Suprapubic skin (tissue), 3 donors: ENCODE measurements at regions not wholly inside any gene's neighbourhood (a gene's known extent, or its start where the extent isn't known, plus 50 kb on each side); places are given as distances from the start of the nearest gene placed in this dataset.

Experiments used
- CTCF ChIP-seq, 2 donors: fragments of 200-600 bp in 1 of 2; fragments of 450-650 bp in 1 of 2; sonication (generic) in 1 of 2; IDR thresholded peaks; one replicate each; pipeline ENCODE4 v1.5.1; 2016 to 2019; ENCODE audit warnings: antibody characterized with exemption in 2 of 2, mild to moderate bottlenecking in 1 of 2, moderate library complexity in 1 of 2
- EP300 ChIP-seq: sonication (generic); formaldehyde crosslinking; IDR thresholded peaks from one replicate; pipeline ENCODE4 v1.6.1; 2017; ENCODE audit warnings: antibody characterized with exemption
- POLR2A ChIP-seq, 2 donors: fragments of 450-650 bp; IDR thresholded peaks; one replicate each; pipeline ENCODE4 v1.6.1; 2017; ENCODE audit warnings: antibody characterized with exemption in 2 of 2, mild to moderate bottlenecking in 2 of 2, moderate library complexity in 2 of 2

- TF ChIP-seq CTCF (IDR thresholded peaks at IDR 0.05) (no peak), EP300 (no peak), POLR2A (IDR thresholded peaks at IDR 0.05) (no peak)
Observed at GRCh38 chr22:22044153-22044552, 61.6 kb upstream of the TOP3B start.
